ENCODE measurements at regions not wholly inside any gene's neighbourhood (a gene's known extent, or its start where the extent isn't known, plus 50 kb on each side); places are given as distances from the start of the nearest gene placed in this dataset.

DNA sequence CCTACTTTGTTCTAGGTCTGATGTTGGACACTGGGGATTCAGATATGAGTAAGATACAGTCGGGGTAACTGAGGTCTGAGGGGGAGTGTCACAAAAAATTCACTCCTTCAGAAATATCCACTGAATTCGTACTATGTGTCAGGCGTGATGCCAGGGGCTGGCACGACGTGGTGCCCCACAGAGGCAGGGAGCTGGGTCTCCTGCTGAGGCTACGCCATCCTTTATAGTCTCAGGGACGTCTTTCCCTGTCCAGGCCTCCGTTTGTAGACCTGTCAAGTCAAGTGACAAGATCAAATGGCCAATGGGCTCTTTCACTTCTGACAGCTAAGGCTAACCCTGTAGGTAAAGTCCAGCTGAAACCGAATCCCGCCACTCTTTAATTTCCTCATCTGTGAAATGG, 118.8 kb upstream of the SMIM23 start:
- no peak overlapping the region for H3K27ac ChIP-seq (ENCODE audit: insufficient read depth in 1 of 2, low read depth in 1 of 2, low read length in 2 of 2, poor library complexity in 1 of 2, severe bottlenecking in 2 of 2)
- WGBS (ENCODE audit: insufficient coverage) = 99% methylated on average over 9 of the region's 10 CpGs
- no peaks in the 10 kb centered on the region for H3K4me1 ChIP-seq (ENCODE audit: control extremely low read depth in 1 of 4, control insufficient read depth in 4 of 4, insufficient read depth in 4 of 4, low read length in 3 of 4)
- no peaks in the 10 kb centered on the region for H3K36me3 ChIP-seq (ENCODE audit: control insufficient read depth in 4 of 4, insufficient read depth in 4 of 4, low read length in 3 of 4)
- no peaks in the 10 kb centered on the region for H3K9me3 ChIP-seq (ENCODE audit: control extremely low read depth in 1 of 5, control insufficient read depth in 4 of 5, insufficient read depth in 2 of 5, low read depth in 1 of 5, low read length in 4 of 5)
- POLR2A ChIA-PET = interaction anchor here (0.6 kb wide), 1 partner anchor 531 kb away, joined by 3 read pairs; no protein-coding TSS in a partner anchor
- no peak overlapping the region for H3K4me3 ChIP-seq (ENCODE audit: control insufficient read depth in 1 of 7, extremely low read depth in 1 of 7, insufficient read depth in 4 of 7, low read depth in 2 of 7, low read length in 6 of 7)
- CTCF ChIA-PET = interaction anchor here (1.0 kb wide), 1 partner anchor 55 kb away, joined by 3 read pairs; no protein-coding TSS in a partner anchor
- DNase-seq = no peak
- no peaks in the 10 kb centered on the region for H3K27me3 ChIP-seq (replicated peaks in 2 of 5; ENCODE audit: control insufficient read depth in 4 of 5, insufficient read depth in 5 of 5, low read length in 4 of 5)

DNA sequence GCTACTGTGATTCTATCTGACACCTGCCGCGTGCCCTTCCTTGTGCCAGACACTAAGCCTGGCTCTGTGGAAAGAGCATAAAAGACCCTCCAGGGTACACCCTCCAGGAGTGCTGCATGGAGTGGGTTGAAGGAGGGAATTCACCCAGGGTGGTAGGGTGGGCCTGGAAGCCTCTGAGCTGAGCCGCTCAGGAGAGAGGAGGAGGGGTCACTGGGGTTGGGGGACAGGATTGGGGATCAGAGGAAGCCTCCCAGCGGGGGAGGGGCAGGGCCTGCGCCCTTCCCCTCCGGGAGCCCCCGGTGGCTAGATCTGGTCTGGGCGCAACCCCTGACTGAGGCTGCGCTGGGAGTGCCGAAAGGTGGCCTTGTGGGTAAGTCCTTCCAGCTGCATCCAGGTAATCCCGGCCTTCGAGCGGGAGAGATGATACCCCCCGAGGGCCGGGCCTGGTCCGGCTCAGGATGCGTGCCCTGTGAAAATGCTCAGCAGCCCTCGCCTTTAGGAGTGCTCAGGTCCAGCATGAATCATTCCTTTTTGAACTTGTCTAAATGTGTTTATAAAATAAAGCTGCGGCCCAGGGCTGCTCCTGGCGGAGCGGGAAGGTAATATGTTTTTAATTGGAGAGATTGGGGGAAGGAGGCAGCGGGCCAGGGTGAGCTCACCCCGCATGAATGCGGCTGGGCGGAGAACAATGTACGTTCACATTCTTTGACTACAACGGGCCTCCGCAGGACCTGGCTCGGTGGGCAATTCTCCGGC, 118.1 kb upstream of the SMIM23 start:
- no peak overlapping the region for H3K27ac ChIP-seq (ENCODE audit: insufficient read depth in 1 of 2, low read depth in 1 of 2, low read length in 2 of 2, poor library complexity in 1 of 2, severe bottlenecking in 2 of 2)
- H3K9me3 ChIP-seq (ENCODE audit: control extremely low read depth in 1 of 5, control insufficient read depth in 4 of 5, insufficient read depth in 2 of 5, low read depth in 1 of 5, low read length in 4 of 5) = no peaks in the 10 kb centered on the region
- POLR2A ChIA-PET = no interaction called here
- H3K4me1 ChIP-seq (ENCODE audit: control extremely low read depth in 1 of 4, control insufficient read depth in 4 of 4, insufficient read depth in 4 of 4, low read length in 3 of 4) = no peaks in the 10 kb centered on the region
- CTCF ChIA-PET = interaction anchor here (1.0 to 2.0 kb wide), 2 partner anchors 13 to 54 kb away, joined by 3 to 5 read pairs; no protein-coding TSS in a partner anchor
- DNase-seq = no peak
- no peaks in the 10 kb centered on the region for H3K36me3 ChIP-seq (ENCODE audit: control insufficient read depth in 4 of 4, insufficient read depth in 4 of 4, low read length in 3 of 4)
- WGBS (ENCODE audit: insufficient coverage) = 95% methylated on average over 30 of the region's 30 CpGs
- no peaks in the 10 kb centered on the region for H3K27me3 ChIP-seq (replicated peaks in 2 of 5; ENCODE audit: control insufficient read depth in 4 of 5, insufficient read depth in 5 of 5, low read length in 4 of 5)
- no peak overlapping the region for H3K4me3 ChIP-seq (ENCODE audit: control insufficient read depth in 1 of 7, extremely low read depth in 1 of 7, insufficient read depth in 4 of 7, low read depth in 2 of 7, low read length in 6 of 7)

DNA sequence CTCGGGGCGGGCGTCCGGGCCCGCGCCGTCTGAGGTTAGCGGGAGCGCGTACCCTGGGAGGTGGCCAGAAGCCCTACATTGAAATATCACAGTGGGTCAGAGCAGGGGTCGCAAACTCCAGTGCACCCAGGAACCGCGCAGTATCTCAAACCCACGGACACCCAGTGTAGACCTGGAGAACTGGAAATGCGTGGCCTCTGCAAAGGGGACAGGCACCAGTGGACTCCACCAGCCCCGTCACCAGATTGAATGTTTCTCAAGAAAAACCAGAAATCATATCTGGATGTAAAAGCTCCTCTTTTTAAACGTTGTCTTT, 117.6 kb upstream of the SMIM23 start:
- Histone ChIP-seq H3K27me3 (replicated peaks in 2 of 5; ENCODE audit: control insufficient read depth in 4 of 5, insufficient read depth in 5 of 5, low read length in 4 of 5) (no peaks in the 10 kb centered on the region), H3K4me1 (ENCODE audit: control extremely low read depth in 1 of 4, control insufficient read depth in 4 of 4, insufficient read depth in 4 of 4, low read length in 3 of 4) (no peaks in the 10 kb centered on the region), H3K36me3 (ENCODE audit: control insufficient read depth in 4 of 4, insufficient read depth in 4 of 4, low read length in 3 of 4) (no peaks in the 10 kb centered on the region), H3K9me3 (ENCODE audit: control extremely low read depth in 1 of 5, control insufficient read depth in 4 of 5, insufficient read depth in 2 of 5, low read depth in 1 of 5, low read length in 4 of 5) (no peaks in the 10 kb centered on the region), H3K27ac (ENCODE audit: insufficient read depth in 1 of 2, low read depth in 1 of 2, low read length in 2 of 2, poor library complexity in 1 of 2, severe bottlenecking in 2 of 2) (no peak overlapping the region), H3K4me3 (ENCODE audit: control insufficient read depth in 1 of 7, extremely low read depth in 1 of 7, insufficient read depth in 4 of 7, low read depth in 2 of 7, low read length in 6 of 7) (no peak overlapping the region)
- CTCF ChIA-PET = interaction anchor here (2.0 kb wide), 2 partner anchors 14 to 19 kb away, joined by 5 to 6 read pairs; no protein-coding TSS in a partner anchor
- POLR2A ChIA-PET = no interaction called here
- no peak for DNase-seq
- WGBS (ENCODE audit: insufficient coverage) = 92% methylated on average over 14 of the region's 17 CpGs

DNA sequence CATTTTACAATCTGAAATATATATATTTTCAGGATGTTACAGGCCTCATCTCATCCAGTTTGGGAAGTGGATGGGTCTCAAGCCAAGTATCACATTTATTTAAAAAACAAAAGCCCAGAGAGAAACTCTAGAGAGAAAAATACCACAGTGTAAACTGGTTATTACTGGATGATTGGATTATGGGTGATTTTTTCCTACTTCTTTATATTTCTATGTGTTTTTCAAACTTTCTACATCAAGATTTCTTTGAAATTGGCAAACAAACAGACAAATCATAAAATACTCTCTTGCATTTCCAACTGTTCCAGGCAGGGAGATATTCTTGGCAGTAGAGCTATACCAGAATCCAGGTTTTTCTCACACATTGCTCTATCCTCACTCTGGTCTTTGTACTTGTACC, 116.0 kb upstream of the SMIM23 start:
- no peaks in the 10 kb centered on the region for H3K27me3 ChIP-seq (replicated peaks in 2 of 5; ENCODE audit: control insufficient read depth in 4 of 5, insufficient read depth in 5 of 5, low read length in 4 of 5)
- ChIA-PET POLR2A (no interaction called here), CTCF (interaction anchor here (0.9 to 2.0 kb wide), 4 partner anchors 9 to 20 kb away, joined by 3 to 6 read pairs (median 5); no protein-coding TSS in a partner anchor)

DNA sequence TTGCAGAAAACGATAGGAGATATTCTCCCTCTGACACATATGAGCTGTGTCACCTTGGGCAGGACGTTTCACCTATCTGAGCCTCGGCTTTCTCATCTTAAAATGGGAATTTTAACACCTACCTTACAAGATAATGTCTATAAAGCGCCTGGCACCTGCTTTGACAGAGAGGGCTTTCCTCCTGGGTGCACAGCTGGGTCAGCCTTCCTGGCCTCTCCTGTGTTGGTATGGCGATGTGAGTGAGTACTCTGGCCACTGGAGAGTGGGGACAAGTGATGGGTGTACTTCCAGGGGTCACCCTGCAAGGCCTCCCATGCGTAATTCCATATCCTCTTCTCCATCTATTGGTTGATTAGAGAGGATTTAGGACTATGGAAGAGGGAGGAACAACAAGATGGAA, 113.1 kb upstream of the SMIM23 start:
- ChIA-PET CTCF (no interaction called here), POLR2A (interaction anchor here (1.0 kb wide), 1 partner anchor 33 kb away, joined by 3 read pairs; no protein-coding TSS in a partner anchor)
- Histone ChIP-seq H3K4me3 (ENCODE audit: control insufficient read depth in 1 of 7, extremely low read depth in 1 of 7, insufficient read depth in 4 of 7, low read depth in 2 of 7, low read length in 6 of 7) (no peak overlapping the region), H3K4me1 (ENCODE audit: control extremely low read depth in 1 of 4, control insufficient read depth in 4 of 4, insufficient read depth in 4 of 4, low read length in 3 of 4) (peaks cover 0 to 2% (median 0%) of the 10 kb centered on the region in 4 experiments), H3K36me3 (ENCODE audit: control insufficient read depth in 4 of 4, insufficient read depth in 4 of 4, low read length in 3 of 4) (no peaks in the 10 kb centered on the region), H3K27me3 (replicated peaks in 2 of 5; ENCODE audit: control insufficient read depth in 4 of 5, insufficient read depth in 5 of 5, low read length in 4 of 5) (no peaks in the 10 kb centered on the region), H3K27ac (ENCODE audit: insufficient read depth in 1 of 2, low read depth in 1 of 2, low read length in 2 of 2, poor library complexity in 1 of 2, severe bottlenecking in 2 of 2) (no peak overlapping the region), H3K9me3 (ENCODE audit: control extremely low read depth in 1 of 5, control insufficient read depth in 4 of 5, insufficient read depth in 2 of 5, low read depth in 1 of 5, low read length in 4 of 5) (peaks cover 0 to 4% (median 0%) of the 10 kb centered on the region in 5 experiments)
- WGBS (ENCODE audit: insufficient coverage) = 100% methylated on average over 3 of the region's 6 CpGs
- no peak for DNase-seq

More for the DNA sequence above, 116.0 kb upstream of the SMIM23 start:
- peaks cover 0 to 4% (median 0%) of the 10 kb centered on the region in 5 experiments for H3K9me3 ChIP-seq (ENCODE audit: control extremely low read depth in 1 of 5, control insufficient read depth in 4 of 5, insufficient read depth in 2 of 5, low read depth in 1 of 5, low read length in 4 of 5)
- no peak overlapping the region for H3K4me3 ChIP-seq (ENCODE audit: control insufficient read depth in 1 of 7, extremely low read depth in 1 of 7, insufficient read depth in 4 of 7, low read depth in 2 of 7, low read length in 6 of 7)
- no peaks in the 10 kb centered on the region for H3K4me1 ChIP-seq (ENCODE audit: control extremely low read depth in 1 of 4, control insufficient read depth in 4 of 4, insufficient read depth in 4 of 4, low read length in 3 of 4)
- no peak for DNase-seq
- no peaks in the 10 kb centered on the region for H3K36me3 ChIP-seq (ENCODE audit: control insufficient read depth in 4 of 4, insufficient read depth in 4 of 4, low read length in 3 of 4)
- no peak overlapping the region for H3K27ac ChIP-seq (ENCODE audit: insufficient read depth in 1 of 2, low read depth in 1 of 2, low read length in 2 of 2, poor library complexity in 1 of 2, severe bottlenecking in 2 of 2)

DNA sequence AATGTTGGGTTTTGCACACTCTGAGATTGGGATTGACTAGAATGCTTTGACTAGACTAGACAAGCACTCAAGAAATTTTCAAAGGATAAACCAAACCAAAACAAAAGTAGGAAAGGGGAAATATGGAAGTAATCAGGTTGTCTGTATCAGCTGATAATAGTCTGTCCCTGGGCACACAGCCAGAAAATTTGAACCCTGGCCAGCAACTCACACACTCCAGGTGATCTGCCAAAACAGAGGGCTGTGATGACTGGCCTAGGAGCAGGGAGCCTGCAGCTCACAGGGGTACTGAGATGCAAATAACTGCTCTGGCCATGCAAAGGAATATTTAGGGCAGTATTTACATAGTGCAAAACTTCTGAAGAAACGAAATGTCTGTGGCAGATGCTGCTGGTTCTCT, 112.3 kb upstream of the SMIM23 start:
- no peak for DNase-seq
- Histone ChIP-seq H3K27me3 (replicated peaks in 2 of 5; ENCODE audit: control insufficient read depth in 4 of 5, insufficient read depth in 5 of 5, low read length in 4 of 5) (no peaks in the 10 kb centered on the region), H3K4me3 (ENCODE audit: control insufficient read depth in 1 of 7, extremely low read depth in 1 of 7, insufficient read depth in 4 of 7, low read depth in 2 of 7, low read length in 6 of 7) (no peak overlapping the region), H3K9me3 (ENCODE audit: control extremely low read depth in 1 of 5, control insufficient read depth in 4 of 5, insufficient read depth in 2 of 5, low read depth in 1 of 5, low read length in 4 of 5) (peaks cover 0 to 4% (median 0%) of the 10 kb centered on the region in 5 experiments), H3K36me3 (ENCODE audit: control insufficient read depth in 4 of 4, insufficient read depth in 4 of 4, low read length in 3 of 4) (no peaks in the 10 kb centered on the region), H3K4me1 (ENCODE audit: control extremely low read depth in 1 of 4, control insufficient read depth in 4 of 4, insufficient read depth in 4 of 4, low read length in 3 of 4) (peaks cover 0 to 2% (median 0%) of the 10 kb centered on the region in 4 experiments), H3K27ac (ENCODE audit: insufficient read depth in 1 of 2, low read depth in 1 of 2, low read length in 2 of 2, poor library complexity in 1 of 2, severe bottlenecking in 2 of 2) (no peak overlapping the region)
- WGBS (ENCODE audit: insufficient coverage) = 100% methylated on average over 1 of the region's 1 CpG
- ChIA-PET CTCF (no interaction called here), POLR2A (no interaction called here)

DNA sequence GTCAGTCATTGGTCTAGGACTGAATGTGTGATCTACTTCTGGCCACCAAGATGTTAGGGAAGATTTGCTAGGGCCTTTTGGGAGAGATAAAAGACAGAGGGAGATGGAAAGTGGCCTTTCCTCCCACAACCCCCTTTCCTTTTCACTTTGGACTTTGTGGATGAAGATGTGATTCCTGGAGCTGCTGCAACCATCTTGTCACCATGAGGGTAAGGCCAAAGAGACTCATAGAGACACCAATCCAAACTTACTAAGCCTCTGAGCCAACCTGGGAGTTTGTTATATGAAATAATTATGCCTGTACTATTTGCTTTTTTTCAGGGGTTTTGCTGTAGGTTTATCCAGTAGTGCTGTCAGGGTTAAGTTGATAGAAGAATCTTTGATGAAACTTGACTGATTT, 111.8 kb upstream of the SMIM23 start:
- POLR2A ChIA-PET = no interaction called here
- no peaks in the 10 kb centered on the region for H3K36me3 ChIP-seq (ENCODE audit: control insufficient read depth in 4 of 4, insufficient read depth in 4 of 4, low read length in 3 of 4)
- no peak overlapping the region for H3K4me3 ChIP-seq (ENCODE audit: control insufficient read depth in 1 of 7, extremely low read depth in 1 of 7, insufficient read depth in 4 of 7, low read depth in 2 of 7, low read length in 6 of 7)
- H3K27me3 ChIP-seq (replicated peaks in 2 of 5; ENCODE audit: control insufficient read depth in 4 of 5, insufficient read depth in 5 of 5, low read length in 4 of 5) = no peaks in the 10 kb centered on the region
- H3K9me3 ChIP-seq (ENCODE audit: control extremely low read depth in 1 of 5, control insufficient read depth in 4 of 5, insufficient read depth in 2 of 5, low read depth in 1 of 5, low read length in 4 of 5) = peaks cover 0 to 4% (median 0%) of the 10 kb centered on the region in 5 experiments
- peaks cover 0 to 2% (median 0%) of the 10 kb centered on the region in 4 experiments for H3K4me1 ChIP-seq (ENCODE audit: control extremely low read depth in 1 of 4, control insufficient read depth in 4 of 4, insufficient read depth in 4 of 4, low read length in 3 of 4)
- CTCF ChIA-PET = no interaction called here
- no peak overlapping the region for H3K27ac ChIP-seq (ENCODE audit: insufficient read depth in 1 of 2, low read depth in 1 of 2, low read length in 2 of 2, poor library complexity in 1 of 2, severe bottlenecking in 2 of 2)
- DNase-seq = no peak
